Thyroid gland (tissue), 4 donors: ENCODE measurements at regions not wholly inside any gene's neighbourhood (a gene's known extent, or its start where the extent isn't known, plus 50 kb on each side); places are given as distances from the start of the nearest gene placed in this dataset.
"Not testable (repeated sequence)": the region's sequence is repeated elsewhere in the genome, so short reads cannot be mapped to it uniquely, and the experiment has no call there.

Source experiments
- DNase-seq, 2 donors: peaks; one replicate each; pipeline ENCODE4 v3.0.0-alpha.2; 2019
- H3K27ac ChIP-seq, 3 donors: fragments of 200-600 bp; sonication (generic); 1 replicate in 2 of 3; 2 replicates in 1 of 3; pipeline ENCODE4 v1.5.1; 2016 to 2019; ENCODE audit warnings: mild to moderate bottlenecking in 1 of 3, moderate library complexity in 1 of 3
- H3K27me3 ChIP-seq: fragments of 200-600 bp; sonication (generic); one replicate; pipeline ENCODE4 v1.5.1; 2019
- H3K36me3 ChIP-seq, 2 donors: fragments of 200-600 bp; sonication (generic); one replicate each; pipeline ENCODE4 v1.5.1; 2016 to 2019
- H3K4me1 ChIP-seq, 2 donors: fragments of 200-600 bp; sonication (generic); one replicate each; pipeline ENCODE4 v1.5.1; 2017 to 2019
- H3K4me3 ChIP-seq, 3 donors: fragments of 200-600 bp; sonication (generic); replicated peaks in 1 of 3; 1 replicate in 2 of 3; 2 replicates in 1 of 3; pipeline ENCODE4 v1.5.1; 2016; ENCODE audit warnings: mild to moderate bottlenecking in 1 of 3
- H3K9me3 ChIP-seq: fragments of 200-600 bp; sonication (generic); one replicate; pipeline ENCODE4 v1.5.1; 2017
- CTCF ChIP-seq, 6 experiments: fragments of 200-600 bp in 3 of 6; fragments of 450-650 bp in 3 of 6; sonication (generic) in 3 of 6; IDR thresholded peaks; one replicate each; pipeline ENCODE4 v1.5.1; 2016 to 2019; ENCODE audit warnings: antibody characterized with exemption in 6 of 6, mild to moderate bottlenecking in 2 of 6, inconsistent platforms in 1 of 6, moderate library complexity in 1 of 6
- POLR2A ChIP-seq, 2 donors: fragments of 450-650 bp; IDR thresholded peaks; one replicate each; pipeline ENCODE4 v1.6.1; 2017; ENCODE audit warnings: antibody characterized with exemption in 2 of 2, mild to moderate bottlenecking in 2 of 2, moderate library complexity in 1 of 2
- WGBS, 2 donors: methylation state at CpG; one replicate each; pipeline ENCODE4 v1.1.5; 2017; 5-methylcytosine and 5-hydroxymethylcytosine counted together
- intact Hi-C: fragments of 100-400 bp; cut with DNase I; formaldehyde crosslinking; loops from one replicate; pipeline ENCODE4 v1.15.1; 2023

GRCh38 chr6:163738725-163739407 is 324.3 kb downstream of the QKI start:
- TF ChIP-seq POLR2A (IDR thresholded peaks at IDR 0.05) (no peak), CTCF (IDR thresholded peaks at IDR 0.05) (no peak)
- intact Hi-C loops, result no loop called here

GRCh38 chr6:163738304-163738703 is 323.8 kb downstream of the QKI start:
- H3K27me3 ChIP-seq, result no peaks in the 10 kb centered on the region
- no peak for DNase-seq
- no peak for TF ChIP-seq CTCF (IDR thresholded peaks at IDR 0.05)
- TF ChIP-seq POLR2A (IDR thresholded peaks at IDR 0.05), result no peak
- no peak overlapping the region for H3K4me3 ChIP-seq
- H3K9me3 ChIP-seq, result no peaks in the 10 kb centered on the region
- WGBS, 2 donors, result 86 to 87% methylated on average over 3 of the region's 3 CpGs
- H3K27ac ChIP-seq, result no peak overlapping the region
- no peaks in the 10 kb centered on the region for H3K4me1 ChIP-seq
- H3K36me3 ChIP-seq, result no peaks in the 10 kb centered on the region
- intact Hi-C loops, result no loop called here

More at GRCh38 chr6:163738725-163739407, 324.3 kb downstream of the QKI start:
- DNase-seq, result no peak
- Histone ChIP-seq H3K27ac (no peak overlapping the region), H3K4me1 (no peaks in the 10 kb centered on the region), H3K9me3 (no peaks in the 10 kb centered on the region), H3K4me3 (no peak overlapping the region), H3K27me3 (no peaks in the 10 kb centered on the region), H3K36me3 (no peaks in the 10 kb centered on the region)
- WGBS, 2 donors, result 83 to 94% methylated on average over 3 of the region's 3 CpGs

DNA sequence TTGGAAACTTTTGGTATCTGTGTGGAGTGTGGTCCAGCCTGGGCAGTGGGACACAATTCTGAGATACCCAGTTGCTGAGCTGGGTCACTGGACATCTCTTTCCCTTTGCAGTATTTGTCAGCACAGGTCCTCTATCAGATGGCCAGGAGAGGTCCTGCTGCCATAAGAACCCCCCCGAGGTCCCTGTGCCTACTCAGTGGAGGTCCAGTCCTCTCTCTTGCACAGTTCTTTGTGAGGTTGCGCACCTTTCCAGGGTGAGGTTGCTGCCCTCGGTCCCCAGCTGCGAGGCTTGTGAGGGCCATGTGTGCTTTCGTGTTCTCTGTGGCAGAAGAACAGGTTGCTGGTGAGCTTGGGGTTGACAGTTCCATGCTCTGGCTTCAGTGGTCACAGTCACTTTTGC is 320.6 kb downstream of the QKI start:
- Histone ChIP-seq H3K36me3 (no peaks in the 10 kb centered on the region), H3K4me3 (no peak overlapping the region), H3K27ac (no peak overlapping the region), H3K9me3 (no peaks in the 10 kb centered on the region), H3K4me1 (no peaks in the 10 kb centered on the region), H3K27me3 (no peaks in the 10 kb centered on the region)
- WGBS, 2 donors, result 98% methylated on average over 5 of the region's 5 CpGs
- no peak for DNase-seq
- TF ChIP-seq POLR2A (IDR thresholded peaks at IDR 0.05) (no peak), CTCF (IDR thresholded peaks at IDR 0.05) (no peak)
- intact Hi-C loops, result no loop called here

GRCh38 chr6:163733061-163733460 is 318.5 kb downstream of the QKI start:
- H3K27me3 ChIP-seq, result no peaks in the 10 kb centered on the region
- no peak for TF ChIP-seq POLR2A (IDR thresholded peaks at IDR 0.05)
- TF ChIP-seq CTCF (IDR thresholded peaks at IDR 0.05), result no peak
- H3K27ac ChIP-seq, result no peak overlapping the region
- no peaks in the 10 kb centered on the region for H3K4me1 ChIP-seq
- no peaks in the 10 kb centered on the region for H3K36me3 ChIP-seq
- 72 to 81% methylated on average over 2 of the region's 2 CpGs for WGBS, 2 donors
- no peak for DNase-seq
- intact Hi-C loops, result no loop called here
- H3K9me3 ChIP-seq, result no peaks in the 10 kb centered on the region
- H3K4me3 ChIP-seq, result no peak overlapping the region

GRCh38 chr6:163732479-163732878 is 318.0 kb downstream of the QKI start:
- Histone ChIP-seq H3K9me3 (no peaks in the 10 kb centered on the region), H3K36me3 (no peaks in the 10 kb centered on the region), H3K27me3 (no peaks in the 10 kb centered on the region), H3K4me1 (no peaks in the 10 kb centered on the region), H3K27ac (no peak overlapping the region), H3K4me3 (no peak overlapping the region)
- no peak for DNase-seq
- TF ChIP-seq POLR2A (IDR thresholded peaks at IDR 0.05) (no peak), CTCF (IDR thresholded peaks at IDR 0.05) (no peak)
- intact Hi-C loops, result no loop called here
- WGBS, 2 donors, result 65 to 71% methylated on average over 3 of the region's 3 CpGs

DNA sequence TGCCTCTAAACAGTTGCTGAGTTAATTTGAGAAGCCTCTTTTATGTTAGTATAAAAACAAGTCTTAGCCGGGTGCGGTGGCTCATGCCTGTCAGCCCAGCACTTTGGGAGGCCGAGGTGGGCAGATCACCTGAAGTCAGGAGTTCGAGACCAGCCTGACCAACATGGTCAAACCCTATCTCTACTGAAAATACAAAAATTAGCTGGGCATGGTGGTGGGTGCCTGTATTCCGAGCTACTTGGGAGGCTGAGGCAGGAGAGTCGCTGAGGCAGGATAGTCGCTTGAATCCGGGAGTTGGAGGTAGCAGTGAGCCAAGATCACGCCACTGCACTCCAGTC is 317.5 kb downstream of the QKI start:
- H3K9me3 ChIP-seq, H3K27me3 ChIP-seq, H3K36me3 ChIP-seq, H3K27ac ChIP-seq, DNase-seq, H3K4me1 ChIP-seq, intact Hi-C loops, H3K4me3 ChIP-seq: not testable (repeated sequence)
- 94 to 96% methylated on average over 9 of the region's 9 CpGs for WGBS, 2 donors
